ENCODE measurements at regions not wholly inside any gene's neighbourhood (a gene's known extent, or its start where the extent isn't known, plus 50 kb on each side); places are given as distances from the start of the nearest gene placed in this dataset.
"Not testable (repeated sequence)": the region's sequence is repeated elsewhere in the genome, so short reads cannot be mapped to it uniquely, and the experiment has no call there.

GRCh38 chr20:52305024-52305645 lies 113.6 kb upstream of the ZFP64 start:
- DNase-seq (no peak), ATAC-seq (ENCODE audit: insufficient read depth, low read depth) (no peak)
- Histone ChIP-seq H3K4me1 (ENCODE audit: insufficient read depth, low read length) (no peaks in the 10 kb centered on the region), H3K4me2 (ENCODE audit: insufficient read depth, low read length) (no peak overlapping the region), H3K4me3 (ENCODE audit: low read depth in 1 of 2, low read length in 2 of 2) (no peak overlapping the region), H3K9me3 (ENCODE audit: insufficient read depth, low read length, severe bottlenecking) (no peaks in the 10 kb centered on the region), H3K9ac (ENCODE audit: low read depth, low read length) (no peak overlapping the region), H3K36me3 (ENCODE audit: insufficient read depth, low read length) (no peaks in the 10 kb centered on the region), H2AFZ (ENCODE audit: low read depth, low read length) (no peak overlapping the region), H4K20me1 (ENCODE audit: insufficient read depth, low read length) (no peaks in the 10 kb centered on the region), H3K27me3 (ENCODE audit: insufficient read depth, low read length, poor library complexity) (peaks cover 11% of the 10 kb centered on the region), H3K79me2 (ENCODE audit: insufficient read depth, low read length) (no peaks in the 10 kb centered on the region), H3K27ac (ENCODE audit: low read length) (no peak overlapping the region)
- TF ChIP-seq, protein P1, sequence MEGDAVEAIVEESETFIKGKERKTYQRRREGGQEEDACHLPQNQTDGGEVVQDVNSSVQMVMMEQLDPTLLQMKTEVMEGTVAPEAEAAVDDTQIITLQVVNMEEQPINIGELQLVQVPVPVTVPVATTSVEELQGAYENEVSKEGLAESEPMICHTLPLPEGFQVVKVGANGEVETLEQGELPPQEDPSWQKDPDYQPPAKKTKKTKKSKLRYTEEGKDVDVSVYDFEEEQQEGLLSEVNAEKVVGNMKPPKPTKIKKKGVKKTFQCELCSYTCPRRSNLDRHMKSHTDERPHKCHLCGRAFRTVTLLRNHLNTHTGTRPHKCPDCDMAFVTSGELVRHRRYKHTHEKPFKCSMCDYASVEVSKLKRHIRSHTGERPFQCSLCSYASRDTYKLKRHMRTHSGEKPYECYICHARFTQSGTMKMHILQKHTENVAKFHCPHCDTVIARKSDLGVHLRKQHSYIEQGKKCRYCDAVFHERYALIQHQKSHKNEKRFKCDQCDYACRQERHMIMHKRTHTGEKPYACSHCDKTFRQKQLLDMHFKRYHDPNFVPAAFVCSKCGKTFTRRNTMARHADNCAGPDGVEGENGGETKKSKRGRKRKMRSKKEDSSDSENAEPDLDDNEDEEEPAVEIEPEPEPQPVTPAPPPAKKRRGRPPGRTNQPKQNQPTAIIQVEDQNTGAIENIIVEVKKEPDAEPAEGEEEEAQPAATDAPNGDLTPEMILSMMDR (IDR thresholded peaks at IDR 0.05; ENCODE audit: borderline replicate concordance, extremely low read depth, low read length, poor library complexity, severe bottlenecking), result no peak
- no peak for TF ChIP-seq EZH2 (IDR thresholded peaks at IDR 0.05; ENCODE audit: borderline replicate concordance, low read depth, low read length, severe bottlenecking)

DNA sequence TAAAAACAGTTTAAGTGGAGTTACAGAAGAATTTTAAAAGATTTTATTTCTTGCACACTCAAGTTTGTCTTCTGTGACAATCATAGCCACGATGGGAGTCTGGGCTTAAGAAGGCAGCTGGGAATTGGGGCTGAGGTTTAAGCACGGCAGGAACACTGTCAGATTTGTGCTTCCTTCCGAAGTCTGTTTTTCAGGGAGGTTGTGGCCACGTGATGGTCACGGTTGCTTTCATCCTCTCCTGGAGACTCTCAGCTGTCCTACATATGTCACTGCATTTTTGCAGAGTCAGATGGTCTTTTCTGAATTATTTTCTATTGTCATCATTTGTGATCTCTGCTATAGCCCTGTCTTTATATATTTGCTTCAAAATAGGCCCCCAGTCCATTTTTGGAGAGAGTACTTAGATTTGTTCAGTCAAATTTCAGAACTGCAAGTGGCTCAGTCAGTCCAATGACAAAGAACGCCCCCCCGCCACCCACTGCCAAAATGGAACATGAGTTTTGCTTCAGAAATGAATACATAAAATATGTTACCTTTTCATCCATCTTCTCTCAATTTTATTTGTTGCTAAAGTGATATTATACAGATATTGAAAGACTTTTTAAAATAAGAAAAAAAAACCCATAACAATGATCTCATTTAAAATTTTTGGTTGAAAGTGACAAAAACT lies 111.8 kb upstream of the ZFP64 start:
- no peak for ATAC-seq (ENCODE audit: insufficient read depth, low read depth)
- Histone ChIP-seq H3K79me2 (ENCODE audit: insufficient read depth, low read length) (no peaks in the 10 kb centered on the region), H3K9me3 (ENCODE audit: insufficient read depth, low read length, severe bottlenecking) (no peaks in the 10 kb centered on the region), H3K4me3 (ENCODE audit: low read depth in 1 of 2, low read length in 2 of 2) (no peak overlapping the region), H3K4me2 (ENCODE audit: insufficient read depth, low read length) (no peak overlapping the region), H2AFZ (ENCODE audit: low read depth, low read length) (no peak overlapping the region), H3K4me1 (ENCODE audit: insufficient read depth, low read length) (no peaks in the 10 kb centered on the region), H4K20me1 (ENCODE audit: insufficient read depth, low read length) (no peaks in the 10 kb centered on the region), H3K36me3 (ENCODE audit: insufficient read depth, low read length) (no peaks in the 10 kb centered on the region), H3K9ac (ENCODE audit: low read depth, low read length) (no peak overlapping the region), H3K27me3 (ENCODE audit: insufficient read depth, low read length, poor library complexity) (peaks cover 6% of the 10 kb centered on the region), H3K27ac (ENCODE audit: low read length) (no peak overlapping the region)
- TF ChIP-seq, protein P1 (IDR thresholded peaks at IDR 0.05; ENCODE audit: borderline replicate concordance, extremely low read depth, low read length, poor library complexity, severe bottlenecking), result no peak
- no peak for TF ChIP-seq EZH2 (IDR thresholded peaks at IDR 0.05; ENCODE audit: borderline replicate concordance, low read depth, low read length, severe bottlenecking)
- DNase-seq, result no peak

DNA sequence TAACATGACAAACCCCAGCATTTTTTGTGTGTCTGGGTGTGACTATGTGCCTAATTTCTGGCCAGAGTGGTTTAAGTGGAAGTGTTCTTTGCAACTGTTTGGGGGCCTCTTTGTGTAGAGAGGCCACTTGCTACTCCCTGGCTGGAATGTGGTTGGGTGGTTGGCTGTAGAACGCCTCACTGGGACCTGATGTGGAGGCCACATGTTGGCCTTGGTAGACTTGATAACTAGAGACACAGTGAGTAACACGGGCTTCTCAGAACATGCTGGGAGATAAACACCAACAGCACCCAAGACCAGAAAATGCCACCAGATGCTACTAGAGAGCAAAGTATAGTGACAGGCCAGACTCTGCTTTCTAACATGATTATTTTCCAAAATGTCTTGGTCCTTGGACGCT lies 111.2 kb upstream of the ZFP64 start:
- Histone ChIP-seq H3K4me2 (ENCODE audit: insufficient read depth, low read length) (no peak overlapping the region), H3K27me3 (ENCODE audit: insufficient read depth, low read length, poor library complexity) (peaks cover 3% of the 10 kb centered on the region), H3K36me3 (ENCODE audit: insufficient read depth, low read length) (no peaks in the 10 kb centered on the region), H3K79me2 (ENCODE audit: insufficient read depth, low read length) (no peaks in the 10 kb centered on the region), H3K9ac (ENCODE audit: low read depth, low read length) (no peak overlapping the region), H2AFZ (ENCODE audit: low read depth, low read length) (no peak overlapping the region), H3K9me3 (ENCODE audit: insufficient read depth, low read length, severe bottlenecking) (no peaks in the 10 kb centered on the region), H3K4me3 (ENCODE audit: low read depth in 1 of 2, low read length in 2 of 2) (no peak overlapping the region), H4K20me1 (ENCODE audit: insufficient read depth, low read length) (no peaks in the 10 kb centered on the region), H3K4me1 (ENCODE audit: insufficient read depth, low read length) (no peaks in the 10 kb centered on the region), H3K27ac (ENCODE audit: low read length) (no peak overlapping the region)
- DNase-seq, result no peak
- ATAC-seq (ENCODE audit: insufficient read depth, low read depth), result no peak
- TF ChIP-seq, protein P1 (IDR thresholded peaks at IDR 0.05; ENCODE audit: borderline replicate concordance, extremely low read depth, low read length, poor library complexity, severe bottlenecking), result no peak
- no peak for TF ChIP-seq EZH2 (IDR thresholded peaks at IDR 0.05; ENCODE audit: borderline replicate concordance, low read depth, low read length, severe bottlenecking)

DNA sequence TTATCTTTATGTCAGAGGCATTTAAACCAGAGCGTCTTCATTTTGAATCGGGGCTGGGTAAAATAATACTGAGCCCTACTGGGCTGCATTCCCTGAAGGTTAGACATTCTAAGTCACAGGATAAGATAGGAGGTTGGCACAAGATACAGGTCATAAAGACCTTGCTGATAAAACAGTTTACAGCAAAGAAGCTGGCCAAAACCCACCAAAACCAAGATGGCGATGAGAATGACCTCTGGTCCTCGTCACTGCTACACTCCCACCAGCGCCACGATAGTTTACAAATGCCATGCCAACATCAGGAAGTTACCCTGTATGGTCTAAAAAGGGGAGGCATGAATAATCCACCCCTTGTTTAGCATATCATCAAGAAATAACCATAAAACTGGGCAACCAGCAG lies 110.5 kb upstream of the ZFP64 start:
- not testable (repeated sequence) for H3K4me2 ChIP-seq (ENCODE audit: insufficient read depth, low read length)

More for the DNA sequence above, 110.5 kb upstream of the ZFP64 start:
- H3K9ac ChIP-seq (ENCODE audit: low read depth, low read length); H3K4me3 ChIP-seq (ENCODE audit: low read depth in 1 of 2, low read length in 2 of 2); H3K27me3 ChIP-seq (ENCODE audit: insufficient read depth, low read length, poor library complexity); DNase-seq; H3K36me3 ChIP-seq (ENCODE audit: insufficient read depth, low read length); H4K20me1 ChIP-seq (ENCODE audit: insufficient read depth, low read length); H3K27ac ChIP-seq (ENCODE audit: low read length); ATAC-seq (ENCODE audit: insufficient read depth, low read depth); H2AFZ ChIP-seq (ENCODE audit: low read depth, low read length); H3K9me3 ChIP-seq (ENCODE audit: insufficient read depth, low read length, severe bottlenecking); H3K4me1 ChIP-seq (ENCODE audit: insufficient read depth, low read length); H3K79me2 ChIP-seq (ENCODE audit: insufficient read depth, low read length): not testable (repeated sequence)
